Endothelial cell of umbilical vein (primary cell): ENCODE measurements at regions not wholly inside any gene's neighbourhood (a gene's known extent, or its start where the extent isn't known, plus 50 kb on each side); places are given as distances from the start of the nearest gene placed in this dataset.

Experiments
- BruUV-seq: library from RNA; stranded (reverse); fragments of 400-500 nt; replicated peaks from 2 replicates; lab custom pipeline; 2021; lab: Mats Ljungman, UMichigan
- CTCF ChIA-PET: fragments of 300-600, 350-600 bp; sonication (Branson Sonifier 250); formaldehyde crosslinking; loops from one replicate; lab custom pipeline; 2021; ENCODE audit warnings: antibody characterized with exemption, inconsistent platforms; lab: Charles Lee
- POLR2A ChIA-PET: fragments of 300-600, 350-600 bp; sonication (Branson Sonifier 250); formaldehyde crosslinking; loops from one replicate; lab custom pipeline; 2021; ENCODE audit warnings: antibody characterized with exemption, inconsistent platforms; lab: Charles Lee
- DNase-seq: peaks from one replicate; pipeline ENCODE4 v3.0.0-alpha.2; 2011; ENCODE audit warnings: low read depth, low spot score
- FAIRE-seq: peaks from 2 replicates; lab custom pipeline; 2011; peaks lifted over from hg19 to GRCh38; lab: Jason Lieb, UNC
- H2AFZ ChIP-seq: 2 replicates; pipeline ENCODE4 v1.6.0; 2012; ENCODE audit warnings: low read depth, low read length, control low read depth, inconsistent platforms
- H3K27ac ChIP-seq: 2 replicates; pipeline ENCODE4 v1.5.1; 2011; ENCODE audit warnings: low read depth, mild to moderate bottlenecking, control low read depth, low read length, moderate library complexity; ENCODE audit not compliant: insufficient read depth
- H3K27me3 ChIP-seq, 2 experiments: 2 replicates each; pipeline versions ENCODE4 v1.6.0 to v1.6.1; 2011; ENCODE audit warnings: low read length in 2 of 2, mixed read lengths in 1 of 2; ENCODE audit not compliant: control insufficient read depth in 2 of 2, insufficient read depth in 2 of 2
- H3K36me3 ChIP-seq, 2 experiments: 2 replicates in 1 of 2; 3 replicates in 1 of 2; pipeline ENCODE4 v1.5.1; 2011; ENCODE audit warnings: low read length in 2 of 2, mild to moderate bottlenecking in 1 of 2, moderate library complexity in 1 of 2; ENCODE audit not compliant: control insufficient read depth in 2 of 2, insufficient read depth in 2 of 2; ENCODE audit errors: extremely low read depth in 1 of 2
- H3K4me1 ChIP-seq: 3 replicates; pipeline ENCODE4 v1.5.1; 2011; ENCODE audit warnings: mild to moderate bottlenecking, low read length; ENCODE audit not compliant: control insufficient read depth, insufficient read depth; ENCODE audit errors: extremely low read depth
- H3K4me2 ChIP-seq: 2 replicates; pipeline ENCODE4 v1.6.1; 2011; ENCODE audit warnings: low read length, control low read depth, mixed read lengths; ENCODE audit not compliant: insufficient read depth
- H3K4me3 ChIP-seq, 3 experiments: fragments of 200-600 bp in 1 of 3; sonication (generic), shearing (Covaris generic) in 1 of 3; replicated peaks in 1 of 3; 2 replicates each; pipeline ENCODE4 v1.5.1; 2011 to 2016; ENCODE audit warnings: control low read depth in 3 of 3, low read length in 3 of 3, mild to moderate bottlenecking in 2 of 3, inconsistent platforms in 1 of 3, low read depth in 1 of 3, moderate library complexity in 1 of 3; ENCODE audit not compliant: insufficient read depth in 1 of 3
- H3K79me2 ChIP-seq: 2 replicates; pipeline ENCODE4 v1.6.0; 2012; ENCODE audit warnings: low read length, inconsistent platforms; ENCODE audit not compliant: control insufficient read depth, insufficient read depth
- H3K9ac ChIP-seq: replicated peaks from 2 replicates; pipeline ENCODE3; 2011; ENCODE audit warnings: low read length, control low read depth; ENCODE audit not compliant: insufficient read depth; ENCODE audit errors: extremely low read depth
- H3K9me1 ChIP-seq: replicated peaks from 3 replicates; pipeline ENCODE4 v1.6.0; 2011; ENCODE audit warnings: mild to moderate bottlenecking, low read length; ENCODE audit not compliant: control insufficient read depth, insufficient read depth; ENCODE audit errors: extremely low read depth
- H3K9me3 ChIP-seq: replicated peaks from 2 replicates; pipeline ENCODE4 v1.5.1; 2012; ENCODE audit warnings: low read length, inconsistent platforms; ENCODE audit not compliant: control insufficient read depth, insufficient read depth
- H4K20me1 ChIP-seq: replicated peaks from 2 replicates; pipeline ENCODE3; 2011; ENCODE audit warnings: mild to moderate bottlenecking, low read length; ENCODE audit not compliant: control insufficient read depth, insufficient read depth; ENCODE audit errors: extremely low read depth
- EZH2 ChIP-seq: IDR thresholded peaks from 2 replicates; pipeline ENCODE4 v1.6.1; 2012; ENCODE audit warnings: borderline replicate concordance, low read depth, mild to moderate bottlenecking, moderate library complexity, low read length, inconsistent platforms; ENCODE audit not compliant: severe bottlenecking
- MAX ChIP-seq: IDR thresholded peaks from 2 replicates; pipeline ENCODE4 v1.6.1; 2011; ENCODE audit not compliant: insufficient read depth, insufficient read length
- MYC ChIP-seq: IDR thresholded peaks from one replicate; pipeline ENCODE4 v1.6.1; 2011; ENCODE audit warnings: mild to moderate bottlenecking, low read depth, low read length
- POLR2A ChIP-seq: IDR thresholded peaks from 2 replicates; pipeline ENCODE4 v1.6.1; 2012; ENCODE audit warnings: low read depth, mild to moderate bottlenecking, control low read depth, low read length
- dilution Hi-C: fragments of 300-500 bp; cut with MboI; formaldehyde crosslinking; loops from one replicate; pipeline ENCODE4 v1.15.0; 2019; ENCODE audit warnings: low sequenced_read_pairs; ENCODE audit not compliant: extremely low pct_ligation_motif_present
- intact Hi-C: fragments of 100-400 bp; cut with micrococcal nuclease; formaldehyde crosslinking; loops from one replicate; pipeline ENCODE4 v1.10.0; 2022

- dilution Hi-C loops (no loop called here), intact Hi-C loops (no loop called here)
- Histone ChIP-seq H3K4me1 (no peaks in the 10 kb centered on the region), H3K9me3 (no peaks in the 10 kb centered on the region), H3K9me1 (no peaks in the 10 kb centered on the region), H4K20me1 (no peaks in the 10 kb centered on the region), H3K27me3 (no peaks in the 10 kb centered on the region), H3K9ac (no peak overlapping the region), H3K79me2 (no peaks in the 10 kb centered on the region), H3K27ac (no peak overlapping the region), H3K4me3 (no peak overlapping the region), H2AFZ (no peak overlapping the region), H3K4me2 (no peak overlapping the region), H3K36me3 (no peaks in the 10 kb centered on the region)
- POLR2A ChIA-PET, result no interaction called here
- no peak for FAIRE-seq
- CTCF ChIA-PET, result no interaction called here
- TF ChIP-seq EZH2 (no peak), MYC (no peak), MAX (no peak), POLR2A (no peak)
- DNase-seq, result no peak
- no TSS peak for BruUV-seq
Observed at GRCh38 chr14:29290441-29290840, 523.9 kb downstream of the FOXG1 start.

GRCh38 chr14:29299372-29299771 lies 532.8 kb downstream of the FOXG1 start:
- no TSS peak for BruUV-seq
- intact Hi-C loops, result no loop called here

More at GRCh38 chr14:29299372-29299771, 532.8 kb downstream of the FOXG1 start:
- no peak overlapping the region for H3K4me2 ChIP-seq
- no peak overlapping the region for H3K4me3 ChIP-seq
- no peaks in the 10 kb centered on the region for H3K9me1 ChIP-seq
- no peak overlapping the region for H3K9ac ChIP-seq
- H3K36me3 ChIP-seq, result no peaks in the 10 kb centered on the region
- H3K27ac ChIP-seq, result no peak overlapping the region
- no peak overlapping the region for H2AFZ ChIP-seq
- dilution Hi-C loops, result no loop called here
- DNase-seq, result no peak
- CTCF ChIA-PET, result no interaction called here
- H3K79me2 ChIP-seq, result no peaks in the 10 kb centered on the region
- no peak for FAIRE-seq
- POLR2A ChIA-PET, result no interaction called here
- no peaks in the 10 kb centered on the region for H3K9me3 ChIP-seq
- TF ChIP-seq MAX, result no peak
- H3K27me3 ChIP-seq, result no peaks in the 10 kb centered on the region
- no peaks in the 10 kb centered on the region for H4K20me1 ChIP-seq
- H3K4me1 ChIP-seq, result no peaks in the 10 kb centered on the region
